ENCODE measurements at regions not wholly inside any gene's neighbourhood (a gene's known extent, or its start where the extent isn't known, plus 50 kb on each side); places are given as distances from the start of the nearest gene placed in this dataset.

DNA sequence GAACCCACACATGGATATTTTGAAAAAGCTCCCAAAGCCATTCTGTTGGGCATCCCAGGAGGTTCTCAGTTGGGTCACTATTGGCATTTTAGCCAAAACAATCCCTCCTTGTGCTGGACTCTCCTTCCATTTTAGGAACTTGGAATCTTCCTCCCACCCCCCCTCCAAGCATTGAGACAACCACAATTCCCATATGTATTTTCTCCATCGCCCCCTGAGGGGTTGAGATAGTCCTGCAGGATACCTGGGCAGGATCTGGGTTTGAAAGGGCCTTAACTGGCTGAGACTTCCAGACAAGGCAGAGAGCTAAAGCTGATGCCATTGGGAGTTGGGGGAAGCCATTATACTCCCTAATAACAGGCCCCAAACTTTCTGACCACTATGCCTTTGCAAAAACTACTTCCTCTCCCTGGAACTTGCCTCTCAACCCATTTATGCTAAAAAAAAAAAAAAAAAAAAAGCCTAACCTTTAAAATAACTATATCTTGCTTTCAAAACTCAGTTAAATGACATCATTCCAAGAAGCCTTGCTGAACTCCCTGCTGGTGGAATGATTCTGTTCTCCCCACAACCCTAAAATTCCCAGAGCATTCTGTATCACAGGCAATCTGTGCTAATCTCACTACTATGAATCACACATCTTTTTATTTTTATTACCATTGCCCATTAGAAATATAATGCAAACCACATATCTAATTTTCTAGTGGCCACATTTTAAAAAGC lies 77.5 kb upstream of the PDE1C start:
- no peaks in the 10 kb centered on the region for H3K27me3 ChIP-seq
- no peak overlapping the region for H3K4me3 ChIP-seq
- H3K36me3 ChIP-seq = no peaks in the 10 kb centered on the region
- H3K4me1 ChIP-seq = no peaks in the 10 kb centered on the region
- TF ChIP-seq POLR2AphosphoS5 (IDR thresholded peaks at IDR 0.05; ENCODE audit: insufficient read depth in 1 of 2, low read depth in 1 of 2) = no peak
- TF ChIP-seq POLR2A (IDR thresholded peaks at IDR 0.05) = no peak
- TF ChIP-seq, protein P1, sequence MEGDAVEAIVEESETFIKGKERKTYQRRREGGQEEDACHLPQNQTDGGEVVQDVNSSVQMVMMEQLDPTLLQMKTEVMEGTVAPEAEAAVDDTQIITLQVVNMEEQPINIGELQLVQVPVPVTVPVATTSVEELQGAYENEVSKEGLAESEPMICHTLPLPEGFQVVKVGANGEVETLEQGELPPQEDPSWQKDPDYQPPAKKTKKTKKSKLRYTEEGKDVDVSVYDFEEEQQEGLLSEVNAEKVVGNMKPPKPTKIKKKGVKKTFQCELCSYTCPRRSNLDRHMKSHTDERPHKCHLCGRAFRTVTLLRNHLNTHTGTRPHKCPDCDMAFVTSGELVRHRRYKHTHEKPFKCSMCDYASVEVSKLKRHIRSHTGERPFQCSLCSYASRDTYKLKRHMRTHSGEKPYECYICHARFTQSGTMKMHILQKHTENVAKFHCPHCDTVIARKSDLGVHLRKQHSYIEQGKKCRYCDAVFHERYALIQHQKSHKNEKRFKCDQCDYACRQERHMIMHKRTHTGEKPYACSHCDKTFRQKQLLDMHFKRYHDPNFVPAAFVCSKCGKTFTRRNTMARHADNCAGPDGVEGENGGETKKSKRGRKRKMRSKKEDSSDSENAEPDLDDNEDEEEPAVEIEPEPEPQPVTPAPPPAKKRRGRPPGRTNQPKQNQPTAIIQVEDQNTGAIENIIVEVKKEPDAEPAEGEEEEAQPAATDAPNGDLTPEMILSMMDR (IDR thresholded peaks at IDR 0.05) = no peak
- no peak for DNase-seq (ENCODE audit: extremely low spot score in 2 of 2)
- H3K27ac ChIP-seq = no peak overlapping the region
- H3K9me3 ChIP-seq = no peaks in the 10 kb centered on the region
- intact Hi-C loops (cut with DNase I) = no loop called here

GRCh38 chr7:32145911-32146310 lies 75.7 kb upstream of the PDE1C start:
- Histone ChIP-seq H3K9me3 (no peaks in the 10 kb centered on the region), H3K27ac (no peak overlapping the region), H3K27me3 (no peaks in the 10 kb centered on the region), H3K4me1 (no peaks in the 10 kb centered on the region), H3K4me3 (no peak overlapping the region), H3K36me3 (no peaks in the 10 kb centered on the region)
- TF ChIP-seq POLR2A (IDR thresholded peaks at IDR 0.05) (no peak), POLR2AphosphoS5 (IDR thresholded peaks at IDR 0.05; ENCODE audit: insufficient read depth in 1 of 2, low read depth in 1 of 2) (no peak)
- TF ChIP-seq, protein P1 (IDR thresholded peaks at IDR 0.05) = no peak
- intact Hi-C loops (cut with DNase I) = no loop called here
- DNase-seq (ENCODE audit: extremely low spot score in 2 of 2) = no peak

DNA sequence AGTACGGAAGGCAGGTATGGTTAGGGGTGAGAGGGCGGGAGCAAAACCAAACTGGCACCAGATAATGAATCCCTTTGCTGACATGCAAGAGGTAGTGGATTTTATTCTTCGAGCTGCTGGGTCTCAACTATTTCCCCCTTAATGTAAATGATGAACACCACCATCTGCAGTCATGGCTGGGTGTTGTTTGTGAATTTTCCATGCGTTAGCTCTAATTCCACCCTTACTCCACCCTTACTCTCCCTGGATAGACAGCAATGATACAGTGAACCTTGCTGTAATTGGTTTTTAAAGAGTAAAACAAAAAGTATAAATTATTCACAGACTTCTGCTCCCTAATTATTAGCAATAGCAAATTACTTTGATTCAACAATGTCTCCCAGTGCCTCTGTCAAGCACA lies 74.5 kb upstream of the PDE1C start:
- Histone ChIP-seq H3K4me3 (no peak overlapping the region), H3K27ac (no peak overlapping the region), H3K9me3 (no peaks in the 10 kb centered on the region), H3K4me1 (no peaks in the 10 kb centered on the region), H3K36me3 (no peaks in the 10 kb centered on the region), H3K27me3 (no peaks in the 10 kb centered on the region)
- DNase-seq (ENCODE audit: extremely low spot score in 2 of 2) = no peak
- intact Hi-C loops (cut with DNase I) = no loop called here
- TF ChIP-seq POLR2A (IDR thresholded peaks at IDR 0.05) = no peak
- TF ChIP-seq, protein P1 (IDR thresholded peaks at IDR 0.05) = no peak
- TF ChIP-seq POLR2AphosphoS5 (IDR thresholded peaks at IDR 0.05; ENCODE audit: insufficient read depth in 1 of 2, low read depth in 1 of 2) = no peak

- no peak overlapping the region for H3K27ac ChIP-seq
- no peaks in the 10 kb centered on the region for H3K27me3 ChIP-seq
- TF ChIP-seq POLR2AphosphoS5 (IDR thresholded peaks at IDR 0.05; ENCODE audit: insufficient read depth in 1 of 2, low read depth in 1 of 2) (no peak), POLR2A (IDR thresholded peaks at IDR 0.05) (no peak)
- TF ChIP-seq, protein P1 (IDR thresholded peaks at IDR 0.05) = no peak
- no peaks in the 10 kb centered on the region for H3K36me3 ChIP-seq
- no peak for DNase-seq (ENCODE audit: extremely low spot score in 2 of 2)
- intact Hi-C loops (cut with DNase I) = no loop called here
- no peaks in the 10 kb centered on the region for H3K4me1 ChIP-seq
- no peak overlapping the region for H3K4me3 ChIP-seq
- no peaks in the 10 kb centered on the region for H3K9me3 ChIP-seq
Observed at GRCh38 chr7:32143301-32143700, 73.1 kb upstream of the PDE1C start.

DNA sequence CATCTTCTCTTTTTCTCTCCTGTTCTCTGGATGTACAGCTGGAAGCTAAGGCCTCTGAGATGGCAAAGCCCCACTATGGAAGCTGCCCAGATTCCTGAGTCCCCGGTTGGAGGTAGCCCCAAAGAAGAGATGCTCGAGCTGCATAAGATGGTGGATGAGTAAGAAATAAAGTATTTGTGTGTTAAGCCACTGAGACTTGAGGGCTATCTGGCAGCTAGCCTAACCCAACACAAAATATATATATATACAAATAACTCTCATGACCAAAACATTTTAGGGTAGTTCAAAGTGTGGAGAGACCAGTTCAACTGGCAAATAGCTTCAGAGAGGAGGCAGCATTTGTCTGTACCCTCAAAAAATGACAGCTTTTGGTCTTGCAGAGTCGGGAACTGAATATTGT lies 72.4 kb upstream of the PDE1C start:
- DNase-seq (ENCODE audit: extremely low spot score in 2 of 2) = no peak
- TF ChIP-seq POLR2AphosphoS5 (IDR thresholded peaks at IDR 0.05; ENCODE audit: insufficient read depth in 1 of 2, low read depth in 1 of 2) = no peak
- TF ChIP-seq, protein P1 (IDR thresholded peaks at IDR 0.05) = no peak
- no peak for TF ChIP-seq POLR2A (IDR thresholded peaks at IDR 0.05)
- Histone ChIP-seq H3K27ac (no peak overlapping the region), H3K4me1 (no peaks in the 10 kb centered on the region), H3K36me3 (no peaks in the 10 kb centered on the region), H3K9me3 (no peaks in the 10 kb centered on the region), H3K27me3 (no peaks in the 10 kb centered on the region), H3K4me3 (no peak overlapping the region)
- intact Hi-C loops (cut with DNase I) = no loop called here

All from vagina (tissue), 2 donors.